AG08396 (cell line): ENCODE measurements at regions not wholly inside any gene's neighbourhood (a gene's known extent, or its start where the extent isn't known, plus 50 kb on each side); places are given as distances from the start of the nearest gene placed in this dataset.
A peak's percentile ranks its signal among the peaks of the same experiment; 100 is the strongest.

Source experiments
- DNase-seq: peaks from one replicate; pipeline ENCODE4 v3.0.0; 2012; ENCODE audit warnings: low spot score, mixed read lengths

- no peak for DNase-seq
Measured at GRCh38 chr12:124686370-124687173, 119.2 kb upstream of the NCOR2 start.

GRCh38 chr12:124685689-124686369 lies 118.4 kb upstream of the NCOR2 start:
- no peak for DNase-seq

DNA sequence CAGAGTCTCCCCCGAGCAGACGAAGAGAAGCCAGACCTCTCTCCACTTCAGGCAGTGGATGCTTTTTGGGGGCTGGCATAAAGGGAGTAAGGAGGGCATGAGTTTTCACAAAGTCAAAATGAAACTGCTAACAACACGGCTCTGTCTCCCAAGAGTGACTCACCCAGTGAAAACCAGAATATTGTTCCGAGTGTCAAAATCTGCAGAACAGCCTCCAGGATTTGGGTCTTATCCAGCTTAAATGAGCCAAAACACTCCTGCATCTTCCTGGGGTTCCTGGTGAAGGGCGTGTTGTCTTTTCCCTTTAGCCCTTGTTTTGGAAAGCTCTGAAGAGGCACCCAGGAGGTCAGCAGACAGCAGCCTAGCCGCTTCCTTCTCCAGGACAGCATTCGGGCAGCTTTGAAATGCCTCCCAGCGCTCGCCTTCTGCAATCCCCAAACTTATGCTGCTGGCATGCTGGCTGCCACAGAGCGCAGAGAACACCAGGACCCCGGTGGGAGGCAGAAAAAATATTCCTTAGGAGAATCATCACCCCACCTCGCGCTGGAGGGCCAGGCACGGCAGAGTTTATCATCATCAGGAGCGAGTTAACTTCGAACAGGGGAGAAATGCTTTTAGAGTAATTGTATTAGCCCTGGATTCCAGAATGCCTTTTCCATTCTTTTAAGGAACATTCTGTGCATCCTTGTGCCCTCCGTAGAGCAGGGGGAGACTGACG lies 117.7 kb upstream of the NCOR2 start:
- DNase-seq, result no peak

DNA sequence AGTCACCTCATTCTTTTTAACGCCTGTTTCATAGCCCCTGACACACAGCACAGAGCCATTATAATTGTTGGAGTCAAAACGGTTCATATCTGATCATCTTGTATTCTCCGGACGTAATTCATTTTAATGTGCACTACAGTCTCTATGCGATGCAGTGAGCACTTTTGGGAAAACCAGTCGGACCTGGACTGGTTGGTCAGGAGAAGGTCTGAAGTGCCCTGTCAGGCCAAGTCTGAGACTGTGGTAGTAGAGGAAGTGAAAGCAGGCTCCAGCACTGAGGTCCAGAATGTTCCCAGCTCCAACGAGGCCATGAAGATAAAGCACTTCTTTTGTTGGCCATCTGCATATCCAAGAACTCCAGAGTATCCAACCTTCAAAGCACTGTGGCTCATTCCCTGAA lies 117.1 kb upstream of the NCOR2 start:
- DNase-seq, result no peak

- no peak for DNase-seq
Measured at GRCh38 chr12:124683152-124684124, 116.0 kb upstream of the NCOR2 start.

GRCh38 chr12:124682425-124683151 lies 115.2 kb upstream of the NCOR2 start:
- no peak for DNase-seq

GRCh38 chr12:124681779-124682391 lies 114.5 kb upstream of the NCOR2 start:
- DNase-seq, result no peak

GRCh38 chr12:124680863-124681778 lies 113.7 kb upstream of the NCOR2 start:
- peak; percentile 77 for DNase-seq

DNA sequence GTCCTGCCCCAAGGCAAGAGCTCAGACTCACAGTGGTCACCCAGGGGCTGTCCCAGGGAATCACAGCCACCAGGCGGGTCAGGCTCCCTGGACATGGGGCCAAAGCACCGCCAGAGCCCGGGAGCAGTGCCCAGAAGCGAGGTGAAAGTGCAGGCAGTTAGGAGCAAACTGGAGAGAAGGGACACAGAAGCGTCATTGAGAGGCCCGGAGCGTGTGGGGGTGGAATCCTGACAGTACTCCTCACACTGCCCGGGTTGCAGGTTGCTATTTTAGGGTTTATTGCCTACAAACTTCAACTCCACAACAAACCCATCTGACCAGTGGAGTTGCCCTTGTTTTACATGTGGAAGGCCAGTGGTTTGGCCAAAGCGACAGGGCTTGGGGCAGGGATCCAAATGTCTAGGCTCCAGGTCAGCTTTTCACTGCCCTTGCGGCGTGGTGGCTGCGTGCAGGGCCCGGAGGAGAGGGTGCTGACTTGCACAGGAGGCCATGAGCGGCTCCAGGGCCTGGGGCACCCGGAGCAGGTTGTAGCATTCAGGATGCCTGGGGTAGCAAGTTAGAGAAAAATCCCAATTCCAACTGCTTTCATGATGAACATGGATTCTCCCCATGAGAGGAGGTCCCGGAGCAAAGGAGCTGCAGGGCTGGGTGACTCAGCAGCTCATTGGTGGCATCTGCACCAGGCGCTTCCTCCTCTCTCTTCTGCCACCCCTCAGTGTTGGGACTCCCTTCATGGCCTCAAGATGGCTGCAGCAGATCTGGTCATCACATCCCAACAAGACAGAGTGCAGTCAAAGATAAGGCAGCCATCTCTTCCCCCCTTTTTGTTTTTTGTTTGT lies 112.3 kb upstream of the NCOR2 start:
- no peak for DNase-seq

DNA sequence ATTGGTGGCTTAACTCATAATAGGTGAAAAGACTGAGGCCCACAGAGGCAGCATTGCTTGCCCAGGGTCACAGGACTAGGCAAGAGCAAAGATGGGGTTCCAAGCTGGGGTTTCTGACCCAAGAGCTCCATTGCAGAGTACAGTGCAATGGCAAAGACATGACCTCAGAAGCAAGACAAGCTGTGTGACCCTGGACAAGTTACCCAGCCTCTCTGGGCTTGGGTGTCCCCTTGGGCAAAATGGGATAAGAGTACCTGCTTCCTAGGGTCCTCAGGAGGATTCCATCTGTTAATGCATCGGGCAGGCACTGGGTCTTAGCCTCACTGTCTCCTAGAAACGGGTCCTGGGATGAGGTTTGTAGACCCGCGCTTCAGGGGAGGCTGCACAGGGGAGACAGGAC lies 111.6 kb upstream of the NCOR2 start:
- DNase-seq, result no peak

DNA sequence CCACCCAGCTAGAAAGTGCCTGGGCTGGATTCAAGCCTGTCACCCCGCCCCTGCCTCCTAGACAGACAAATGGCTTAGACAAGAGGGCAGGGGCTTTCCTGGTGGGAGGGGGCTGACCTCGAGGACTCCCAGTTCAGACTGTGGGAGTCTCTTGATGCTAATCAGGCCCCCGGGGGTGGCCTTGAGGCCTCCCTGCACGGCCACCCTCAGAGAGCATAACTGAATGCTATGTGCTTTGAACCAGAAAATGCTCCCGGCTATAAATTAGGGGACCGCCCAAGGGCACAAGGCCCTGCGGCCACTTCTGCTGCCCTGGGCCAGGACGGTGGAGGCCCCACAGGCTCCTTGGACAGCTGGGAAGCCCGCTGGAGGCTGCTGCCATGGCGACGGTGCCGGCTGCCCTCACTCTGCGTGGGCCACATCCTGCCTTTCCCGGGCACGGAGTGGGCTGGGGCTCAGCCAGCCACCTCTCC lies 111.0 kb upstream of the NCOR2 start:
- DNase-seq, result no peak

GRCh38 chr12:124677552-124678356 lies 110.3 kb upstream of the NCOR2 start:
- no peak for DNase-seq

DNA sequence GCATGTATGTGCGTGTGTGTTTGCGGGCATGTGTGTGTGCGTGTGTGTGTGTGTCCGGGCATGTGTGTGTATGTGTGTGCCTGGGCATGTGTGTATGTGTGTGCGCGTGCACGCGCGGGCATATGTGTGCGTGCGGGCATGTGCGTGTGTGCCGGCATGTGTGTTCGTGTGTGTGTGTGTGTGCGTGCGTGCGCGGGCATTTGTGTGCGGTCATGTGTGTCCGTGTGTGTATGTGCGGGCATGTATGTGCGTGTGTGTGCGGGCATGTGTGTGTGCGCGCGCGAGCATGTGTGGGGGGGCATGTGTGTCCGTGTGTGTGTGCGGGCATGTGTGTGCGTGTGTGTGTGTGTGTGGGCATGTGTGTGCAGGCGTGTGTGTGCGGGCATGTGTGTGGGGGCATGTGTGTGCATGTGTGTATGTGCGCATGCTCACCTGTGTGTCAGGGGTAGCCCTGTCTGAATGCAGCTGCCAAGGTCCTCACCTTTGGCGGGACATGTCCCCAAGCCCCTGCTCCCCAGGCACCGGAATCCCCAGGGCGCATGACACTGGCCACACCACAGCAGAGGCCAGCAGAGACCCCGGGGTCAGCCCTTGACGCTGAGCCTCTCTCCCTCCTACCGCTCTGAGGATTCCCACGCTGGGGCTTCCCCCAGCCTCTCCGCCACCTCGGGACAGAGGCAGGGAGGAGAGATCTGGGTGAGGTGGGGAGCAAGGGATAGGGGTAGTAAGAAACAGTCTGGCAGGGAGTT lies 109.5 kb upstream of the NCOR2 start:
- DNase-seq, result no peak

- DNase-seq, result peak; percentile 75
Measured at GRCh38 chr12:124675881-124676713, 108.7 kb upstream of the NCOR2 start.

- no peak for DNase-seq
Measured at GRCh38 chr12:124674937-124675336, 107.5 kb upstream of the NCOR2 start.
